ENCODE measurements at regions not wholly inside any gene's neighbourhood (a gene's known extent, or its start where the extent isn't known, plus 50 kb on each side); places are given as distances from the start of the nearest gene placed in this dataset.

GRCh38 chr11:97354576-97354975 lies 964.8 kb downstream of the JRKL start:
- H3K79me2 ChIP-seq (ENCODE audit: low read length) = no peaks in the 10 kb centered on the region

GRCh38 chr11:97355230-97355629 lies 965.4 kb downstream of the JRKL start:
- H3K27me3 ChIP-seq (ENCODE audit: low read depth, low read length) = no peaks in the 10 kb centered on the region
- H4K20me1 ChIP-seq (ENCODE audit: insufficient read depth, low read length) = no peaks in the 10 kb centered on the region
- no peak overlapping the region for H2AFZ ChIP-seq (ENCODE audit: low read depth, low read length)
- H3K9me3 ChIP-seq (ENCODE audit: insufficient read depth, low read length) = no peaks in the 10 kb centered on the region
- no peak overlapping the region for H3K9ac ChIP-seq (ENCODE audit: low read length)
- no peaks in the 10 kb centered on the region for H3K79me2 ChIP-seq (ENCODE audit: low read length)
- no peak for TF ChIP-seq CTCF (IDR thresholded peaks at IDR 0.05; ENCODE audit: low read depth, low read length)
- no peak for TF ChIP-seq EZH2phosphoT487 (IDR thresholded peaks at IDR 0.05; ENCODE audit: low read depth)
- no peak overlapping the region for H3K4me2 ChIP-seq (ENCODE audit: low read length)
- no peak overlapping the region for H3K27ac ChIP-seq (ENCODE audit: low read length)
- no peak overlapping the region for H3K4me3 ChIP-seq (ENCODE audit: low read length)
- H3K4me1 ChIP-seq (ENCODE audit: low read length) = no peaks in the 10 kb centered on the region
- H3K36me3 ChIP-seq (replicated peaks; ENCODE audit: low read depth, low read length) = no peaks in the 10 kb centered on the region

More at GRCh38 chr11:97354576-97354975, 964.8 kb downstream of the JRKL start:
- H3K27ac ChIP-seq (ENCODE audit: low read length) = no peak overlapping the region
- H3K4me1 ChIP-seq (ENCODE audit: low read length) = no peaks in the 10 kb centered on the region
- H3K27me3 ChIP-seq (ENCODE audit: low read depth, low read length) = no peaks in the 10 kb centered on the region
- H4K20me1 ChIP-seq (ENCODE audit: insufficient read depth, low read length) = no peaks in the 10 kb centered on the region
- no peak overlapping the region for H3K4me3 ChIP-seq (ENCODE audit: low read length)
- no peak overlapping the region for H3K9ac ChIP-seq (ENCODE audit: low read length)
- no peak for TF ChIP-seq EZH2phosphoT487 (IDR thresholded peaks at IDR 0.05; ENCODE audit: low read depth)
- no peak for TF ChIP-seq CTCF (IDR thresholded peaks at IDR 0.05; ENCODE audit: low read depth, low read length)
- H3K9me3 ChIP-seq (ENCODE audit: insufficient read depth, low read length) = no peaks in the 10 kb centered on the region
- H2AFZ ChIP-seq (ENCODE audit: low read depth, low read length) = no peak overlapping the region
- H3K4me2 ChIP-seq (ENCODE audit: low read length) = no peak overlapping the region
- no peaks in the 10 kb centered on the region for H3K36me3 ChIP-seq (replicated peaks; ENCODE audit: low read depth, low read length)

GRCh38 chr11:97356144-97356543 lies 966.3 kb downstream of the JRKL start:
- H2AFZ ChIP-seq (ENCODE audit: low read depth, low read length) = no peak overlapping the region
- no peak overlapping the region for H3K4me2 ChIP-seq (ENCODE audit: low read length)
- H3K9me3 ChIP-seq (ENCODE audit: insufficient read depth, low read length) = no peaks in the 10 kb centered on the region
- H3K4me3 ChIP-seq (ENCODE audit: low read length) = no peak overlapping the region
- no peaks in the 10 kb centered on the region for H3K79me2 ChIP-seq (ENCODE audit: low read length)
- H4K20me1 ChIP-seq (ENCODE audit: insufficient read depth, low read length) = no peaks in the 10 kb centered on the region
- no peak for TF ChIP-seq CTCF (IDR thresholded peaks at IDR 0.05; ENCODE audit: low read depth, low read length)
- no peak for TF ChIP-seq EZH2phosphoT487 (IDR thresholded peaks at IDR 0.05; ENCODE audit: low read depth)
- no peaks in the 10 kb centered on the region for H3K27me3 ChIP-seq (ENCODE audit: low read depth, low read length)
- H3K9ac ChIP-seq (ENCODE audit: low read length) = no peak overlapping the region
- H3K4me1 ChIP-seq (ENCODE audit: low read length) = no peaks in the 10 kb centered on the region
- no peak overlapping the region for H3K27ac ChIP-seq (ENCODE audit: low read length)
- no peaks in the 10 kb centered on the region for H3K36me3 ChIP-seq (replicated peaks; ENCODE audit: low read depth, low read length)

GRCh38 chr11:97359016-97359415 lies 969.2 kb downstream of the JRKL start:
- Histone ChIP-seq H3K4me1 (ENCODE audit: low read length) (peaks cover 11% of the 10 kb centered on the region), H2AFZ (ENCODE audit: low read depth, low read length) (no peak overlapping the region), H3K4me3 (ENCODE audit: low read length) (no peak overlapping the region), H3K36me3 (replicated peaks; ENCODE audit: low read depth, low read length) (no peaks in the 10 kb centered on the region), H3K9ac (ENCODE audit: low read length) (no peak overlapping the region), H3K27me3 (ENCODE audit: low read depth, low read length) (no peaks in the 10 kb centered on the region), H3K9me3 (ENCODE audit: insufficient read depth, low read length) (no peaks in the 10 kb centered on the region), H4K20me1 (ENCODE audit: insufficient read depth, low read length) (no peaks in the 10 kb centered on the region), H3K27ac (ENCODE audit: low read length) (no peak overlapping the region), H3K4me2 (ENCODE audit: low read length) (no peak overlapping the region), H3K79me2 (ENCODE audit: low read length) (no peaks in the 10 kb centered on the region)
- TF ChIP-seq EZH2phosphoT487 (IDR thresholded peaks at IDR 0.05; ENCODE audit: low read depth) = no peak
- no peak for TF ChIP-seq CTCF (IDR thresholded peaks at IDR 0.05; ENCODE audit: low read depth, low read length)

Measured in OCI-LY3 (cell line).